ENCODE measurements at regions not wholly inside any gene's neighbourhood (a gene's known extent, or its start where the extent isn't known, plus 50 kb on each side); places are given as distances from the start of the nearest gene placed in this dataset.

DNA sequence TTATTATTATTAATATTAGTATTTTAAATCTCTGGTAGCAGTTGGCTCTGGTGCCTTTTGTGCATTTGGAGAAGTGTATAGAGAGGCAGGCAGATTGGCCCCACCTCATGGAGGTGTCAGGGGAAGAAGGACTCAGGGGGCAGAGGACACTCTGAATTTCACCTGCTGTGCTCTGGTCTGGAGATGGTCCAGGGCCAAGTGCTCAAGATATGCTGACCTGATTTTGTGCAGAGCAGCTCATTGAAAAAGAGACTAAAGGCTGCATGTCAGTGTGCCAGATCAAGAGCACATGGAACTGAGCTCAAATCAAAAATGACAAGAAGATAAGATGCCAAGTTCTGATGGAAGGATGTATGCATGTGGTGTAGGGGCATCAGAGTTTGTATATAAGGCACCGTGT, 323.6 kb upstream of the TNP1 start:
- Histone ChIP-seq H3K27me3 (ENCODE audit: control insufficient read depth in 3 of 3, insufficient read depth in 3 of 3, low read length in 2 of 3) (no peaks in the 10 kb centered on the region), H3K9me3 (ENCODE audit: control insufficient read depth in 4 of 4, insufficient read depth in 3 of 4, low read length in 3 of 4) (peaks cover 0 to 2% (median 0%) of the 10 kb centered on the region in 4 donors), H3K9ac (ENCODE audit: insufficient read depth in 1 of 2, low read length in 2 of 2) (no peak overlapping the region), H3K4me3 (no peak overlapping the region), H3K4me1 (ENCODE audit: control insufficient read depth in 5 of 5, insufficient read depth in 5 of 5, low read length in 5 of 5) (no peaks in the 10 kb centered on the region), H3K27ac (ENCODE audit: low read depth in 1 of 2, low read length in 1 of 2) (no peak overlapping the region), H3K36me3 (ENCODE audit: control insufficient read depth in 4 of 4, insufficient read depth in 4 of 4, low read length in 4 of 4) (no peaks in the 10 kb centered on the region)
- no peak for DNase-seq
- WGBS, 2 donors: 86 to 91% methylated on average over 1 of the region's 1 CpG
- TF ChIP-seq, protein P1, sequence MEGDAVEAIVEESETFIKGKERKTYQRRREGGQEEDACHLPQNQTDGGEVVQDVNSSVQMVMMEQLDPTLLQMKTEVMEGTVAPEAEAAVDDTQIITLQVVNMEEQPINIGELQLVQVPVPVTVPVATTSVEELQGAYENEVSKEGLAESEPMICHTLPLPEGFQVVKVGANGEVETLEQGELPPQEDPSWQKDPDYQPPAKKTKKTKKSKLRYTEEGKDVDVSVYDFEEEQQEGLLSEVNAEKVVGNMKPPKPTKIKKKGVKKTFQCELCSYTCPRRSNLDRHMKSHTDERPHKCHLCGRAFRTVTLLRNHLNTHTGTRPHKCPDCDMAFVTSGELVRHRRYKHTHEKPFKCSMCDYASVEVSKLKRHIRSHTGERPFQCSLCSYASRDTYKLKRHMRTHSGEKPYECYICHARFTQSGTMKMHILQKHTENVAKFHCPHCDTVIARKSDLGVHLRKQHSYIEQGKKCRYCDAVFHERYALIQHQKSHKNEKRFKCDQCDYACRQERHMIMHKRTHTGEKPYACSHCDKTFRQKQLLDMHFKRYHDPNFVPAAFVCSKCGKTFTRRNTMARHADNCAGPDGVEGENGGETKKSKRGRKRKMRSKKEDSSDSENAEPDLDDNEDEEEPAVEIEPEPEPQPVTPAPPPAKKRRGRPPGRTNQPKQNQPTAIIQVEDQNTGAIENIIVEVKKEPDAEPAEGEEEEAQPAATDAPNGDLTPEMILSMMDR (IDR thresholded peaks at IDR 0.05; ENCODE audit: control extremely low read depth, extremely low read depth): no peak
- ATAC-seq (ENCODE audit: insufficient read depth, low FRiP score): no peak

DNA sequence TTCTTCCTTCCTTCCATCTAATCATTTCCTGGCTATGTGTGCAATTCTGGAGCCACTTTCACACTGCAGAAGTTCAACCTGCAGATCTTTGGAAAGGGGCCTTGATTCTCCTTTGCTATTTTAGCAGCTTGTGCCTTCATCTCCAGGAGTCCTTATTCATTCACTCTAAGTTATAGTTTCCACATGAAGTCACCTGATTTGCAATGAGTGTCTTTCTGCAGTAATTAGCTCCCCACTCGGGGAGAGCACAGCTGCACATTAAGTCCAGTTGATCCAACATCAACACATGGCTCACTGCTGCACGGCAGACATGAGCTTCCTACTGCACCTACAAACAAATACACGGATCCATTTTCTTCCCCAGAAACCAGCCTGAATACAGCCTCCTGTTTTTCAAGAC, 323.1 kb upstream of the TNP1 start:
- ATAC-seq (ENCODE audit: insufficient read depth, low FRiP score) (no peak), DNase-seq (no peak)
- no peaks in the 10 kb centered on the region for H3K36me3 ChIP-seq (ENCODE audit: control insufficient read depth in 4 of 4, insufficient read depth in 4 of 4, low read length in 4 of 4)
- no peaks in the 10 kb centered on the region for H3K27me3 ChIP-seq (ENCODE audit: control insufficient read depth in 3 of 3, insufficient read depth in 3 of 3, low read length in 2 of 3)
- no peak overlapping the region for H3K27ac ChIP-seq (ENCODE audit: low read depth in 1 of 2, low read length in 1 of 2)
- H3K4me1 ChIP-seq (ENCODE audit: control insufficient read depth in 5 of 5, insufficient read depth in 5 of 5, low read length in 5 of 5): no peaks in the 10 kb centered on the region
- peaks cover 0 to 2% (median 0%) of the 10 kb centered on the region in 4 donors for H3K9me3 ChIP-seq (ENCODE audit: control insufficient read depth in 4 of 4, insufficient read depth in 3 of 4, low read length in 3 of 4)
- WGBS, 2 donors: 71 to 75% methylated on average over 3 of the region's 3 CpGs
- H3K9ac ChIP-seq (ENCODE audit: insufficient read depth in 1 of 2, low read length in 2 of 2): no peak overlapping the region
- TF ChIP-seq, protein P1 (IDR thresholded peaks at IDR 0.05; ENCODE audit: control extremely low read depth, extremely low read depth): no peak
- no peak overlapping the region for H3K4me3 ChIP-seq

DNA sequence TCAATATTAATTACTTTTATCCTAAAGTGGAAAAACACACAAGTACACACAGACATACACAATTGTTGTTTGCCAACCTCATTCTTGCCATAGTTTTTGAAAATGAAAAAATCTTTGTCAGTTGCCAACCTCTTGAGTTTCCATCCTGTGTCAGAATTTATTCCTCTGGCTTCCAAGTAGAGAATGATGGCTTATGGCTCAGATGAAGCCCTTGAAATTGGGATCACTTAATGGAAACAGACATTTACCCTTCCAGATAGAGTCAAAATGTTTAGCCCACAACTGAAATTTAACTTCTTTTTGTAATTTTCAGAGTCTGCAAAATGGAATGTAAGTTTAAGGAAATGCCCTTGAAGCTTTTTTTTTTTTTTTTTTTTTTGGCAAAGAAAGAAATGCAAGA, 321.6 kb upstream of the TNP1 start:
- Histone ChIP-seq H3K4me3 (no peak overlapping the region), H3K9ac (ENCODE audit: insufficient read depth in 1 of 2, low read length in 2 of 2) (no peak overlapping the region), H3K36me3 (ENCODE audit: control insufficient read depth in 4 of 4, insufficient read depth in 4 of 4, low read length in 4 of 4) (no peaks in the 10 kb centered on the region), H3K4me1 (ENCODE audit: control insufficient read depth in 5 of 5, insufficient read depth in 5 of 5, low read length in 5 of 5) (no peaks in the 10 kb centered on the region), H3K27me3 (ENCODE audit: control insufficient read depth in 3 of 3, insufficient read depth in 3 of 3, low read length in 2 of 3) (no peaks in the 10 kb centered on the region), H3K27ac (ENCODE audit: low read depth in 1 of 2, low read length in 1 of 2) (no peak overlapping the region), H3K9me3 (ENCODE audit: control insufficient read depth in 4 of 4, insufficient read depth in 3 of 4, low read length in 3 of 4) (peaks cover 0 to 2% (median 0%) of the 10 kb centered on the region in 4 donors)
- ATAC-seq (ENCODE audit: insufficient read depth, low FRiP score): no peak
- DNase-seq: no peak
- TF ChIP-seq, protein P1 (IDR thresholded peaks at IDR 0.05; ENCODE audit: control extremely low read depth, extremely low read depth): no peak

DNA sequence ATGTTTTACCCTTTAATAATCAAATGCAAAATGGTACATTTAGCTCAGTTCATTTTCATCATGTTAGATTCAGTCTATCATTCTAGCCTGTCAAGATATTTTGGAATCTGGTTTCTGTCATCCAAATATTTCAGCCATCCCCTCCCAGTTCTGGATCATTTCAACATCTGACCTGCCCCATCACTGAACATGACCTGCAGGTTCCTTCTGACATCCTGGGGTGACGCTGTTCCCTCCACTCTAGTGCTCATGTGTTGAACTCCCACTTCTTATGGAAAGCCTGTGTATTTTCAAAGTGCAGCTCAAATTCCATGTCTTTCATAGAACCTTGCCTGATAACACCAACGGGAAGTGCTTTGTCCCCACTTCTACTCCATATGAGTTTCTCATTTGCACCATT, 320.0 kb upstream of the TNP1 start:
- Histone ChIP-seq H3K36me3 (ENCODE audit: control insufficient read depth in 4 of 4, insufficient read depth in 4 of 4, low read length in 4 of 4) (no peaks in the 10 kb centered on the region), H3K27ac (ENCODE audit: low read depth in 1 of 2, low read length in 1 of 2) (no peak overlapping the region), H3K9me3 (ENCODE audit: control insufficient read depth in 4 of 4, insufficient read depth in 3 of 4, low read length in 3 of 4) (peaks cover 0 to 2% (median 0%) of the 10 kb centered on the region in 4 donors), H3K4me3 (no peak overlapping the region), H3K4me1 (ENCODE audit: control insufficient read depth in 5 of 5, insufficient read depth in 5 of 5, low read length in 5 of 5) (no peaks in the 10 kb centered on the region), H3K27me3 (ENCODE audit: control insufficient read depth in 3 of 3, insufficient read depth in 3 of 3, low read length in 2 of 3) (no peaks in the 10 kb centered on the region), H3K9ac (ENCODE audit: insufficient read depth in 1 of 2, low read length in 2 of 2) (no peak overlapping the region)
- no peak for ATAC-seq (ENCODE audit: insufficient read depth, low FRiP score)
- TF ChIP-seq, protein P1 (IDR thresholded peaks at IDR 0.05; ENCODE audit: control extremely low read depth, extremely low read depth): no peak
- WGBS, 2 donors: 77 to 83% methylated on average over 2 of the region's 2 CpGs
- DNase-seq: no peak
